ENCODE measurements at regions not wholly inside any gene's neighbourhood (a gene's known extent, or its start where the extent isn't known, plus 50 kb on each side); places are given as distances from the start of the nearest gene placed in this dataset.

DNA sequence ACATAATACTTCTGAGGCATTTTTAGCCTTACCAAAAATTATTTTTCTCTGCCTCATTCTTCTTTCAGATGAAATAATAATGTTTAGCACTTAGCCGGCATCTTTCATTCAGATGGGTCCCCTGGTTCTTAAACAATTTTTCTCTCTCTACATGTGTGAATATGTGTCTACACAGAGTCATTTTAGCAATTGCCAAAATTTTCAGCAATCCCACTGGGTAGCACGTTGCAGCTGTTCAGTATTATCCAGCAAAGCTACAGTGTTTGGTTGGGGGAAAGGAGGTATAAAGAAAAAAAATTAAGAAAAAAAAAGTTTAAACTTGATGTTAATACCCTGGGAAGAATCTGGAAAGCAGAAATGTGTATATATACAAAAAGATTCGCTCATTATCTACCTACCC is 160.5 kb upstream of the TRHDE start:
- intact Hi-C loops (cut with micrococcal nuclease) = no loop called here
- Mint-ChIP-seq H3K4me1 (ENCODE audit: low read depth) (no peaks in the 10 kb centered on the region), H3K36me3 (no peaks in the 10 kb centered on the region), H3K27ac (no peak overlapping the region), H3K9me3 (peaks cover 2% of the 10 kb centered on the region), H3K4me3 (no peak overlapping the region), H3K27me3 (no peaks in the 10 kb centered on the region)
- CTCF ChIA-PET = no interaction called here
- POLR2A ChIA-PET = no interaction called here
- DNase-seq = no peak

DNA sequence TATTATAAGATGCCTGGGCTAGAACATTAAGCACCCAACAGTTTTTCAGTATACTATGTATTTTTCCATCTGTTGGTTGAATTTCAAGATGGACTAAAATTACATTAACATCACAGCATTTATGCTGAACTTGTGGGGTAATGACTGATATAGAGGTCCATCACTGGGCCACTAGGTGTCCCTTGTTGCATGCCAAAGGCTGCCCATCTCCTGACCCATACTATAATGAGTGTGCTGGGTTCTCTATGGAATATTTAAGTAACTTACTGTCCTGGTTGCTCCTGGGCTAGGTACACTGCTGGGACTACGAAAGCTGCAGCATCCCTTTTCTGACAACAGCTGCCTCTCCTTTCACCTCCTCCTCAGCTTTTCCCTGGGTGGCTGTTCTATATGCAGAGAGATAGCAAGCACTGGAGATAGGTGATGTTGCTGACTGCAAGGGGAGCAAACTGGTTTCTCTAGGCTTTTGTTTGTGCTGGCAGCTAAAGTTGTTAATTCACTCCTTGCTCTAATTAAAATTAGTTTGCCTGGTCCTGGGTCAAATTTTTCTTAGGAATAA is 138.6 kb upstream of the TRHDE start:
- Mint-ChIP-seq H3K36me3 (no peaks in the 10 kb centered on the region), H3K4me3 (no peak overlapping the region), H3K9me3 (peaks cover 3% of the 10 kb centered on the region), H3K27ac (no peak overlapping the region), H3K27me3 (no peaks in the 10 kb centered on the region), H3K4me1 (ENCODE audit: low read depth) (no peaks in the 10 kb centered on the region)
- intact Hi-C loops (cut with micrococcal nuclease) = no loop called here
- POLR2A ChIA-PET = no interaction called here
- no peak for DNase-seq
- CTCF ChIA-PET = interaction anchor here (0.8 kb wide), 1 partner anchor 117 kb away, joined by 3 read pairs; no protein-coding TSS in a partner anchor

- ChIA-PET CTCF (interaction anchor here (0.8 kb wide), 1 partner anchor 117 kb away, joined by 3 read pairs; no protein-coding TSS in a partner anchor), POLR2A (no interaction called here)
- no peak overlapping the region for H3K27ac Mint-ChIP-seq
- H3K9me3 Mint-ChIP-seq = no peaks in the 10 kb centered on the region
- H3K36me3 Mint-ChIP-seq = no peaks in the 10 kb centered on the region
- no peaks in the 10 kb centered on the region for H3K4me1 Mint-ChIP-seq (ENCODE audit: low read depth)
- no peak for DNase-seq
- H3K27me3 Mint-ChIP-seq = no peaks in the 10 kb centered on the region
- intact Hi-C loops (cut with micrococcal nuclease) = no loop called here
- H3K4me3 Mint-ChIP-seq = no peak overlapping the region
Observed at GRCh38 chr12:72134246-72135020, 137.7 kb upstream of the TRHDE start.

DNA sequence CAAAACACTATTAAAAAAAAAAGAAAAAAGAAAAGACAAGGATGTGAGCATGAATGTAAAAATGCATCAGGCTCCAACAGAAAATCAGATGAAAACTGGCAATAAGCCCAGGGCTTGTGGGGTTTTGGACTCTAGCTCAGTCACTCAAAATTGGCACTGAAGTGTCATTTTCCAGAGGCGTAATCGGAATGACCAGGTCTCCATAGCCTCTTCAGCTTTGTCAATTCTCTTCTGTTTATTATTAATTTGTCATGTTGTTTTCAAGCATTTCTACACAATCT is 137.2 kb upstream of the TRHDE start:
- intact Hi-C loops (cut with micrococcal nuclease) = no loop called here
- Mint-ChIP-seq H3K9me3 (no peaks in the 10 kb centered on the region), H3K27me3 (no peaks in the 10 kb centered on the region), H3K36me3 (no peaks in the 10 kb centered on the region), H3K4me1 (ENCODE audit: low read depth) (no peaks in the 10 kb centered on the region), H3K27ac (no peak overlapping the region), H3K4me3 (no peak overlapping the region)
- ChIA-PET POLR2A (no interaction called here), CTCF (no interaction called here)
- DNase-seq = no peak

- Mint-ChIP-seq H3K4me1 (ENCODE audit: low read depth) (no peaks in the 10 kb centered on the region), H3K27ac (no peak overlapping the region), H3K4me3 (no peak overlapping the region), H3K36me3 (no peaks in the 10 kb centered on the region), H3K27me3 (no peaks in the 10 kb centered on the region), H3K9me3 (no peaks in the 10 kb centered on the region)
- intact Hi-C loops (cut with micrococcal nuclease) = no loop called here
- POLR2A ChIA-PET = no interaction called here
- no peak for DNase-seq
- CTCF ChIA-PET = interaction anchor here (1.0 kb wide), 1 partner anchor 82 kb away, joined by 3 read pairs; no protein-coding TSS in a partner anchor
Observed at GRCh38 chr12:72136792-72137191, 135.4 kb upstream of the TRHDE start.

DNA sequence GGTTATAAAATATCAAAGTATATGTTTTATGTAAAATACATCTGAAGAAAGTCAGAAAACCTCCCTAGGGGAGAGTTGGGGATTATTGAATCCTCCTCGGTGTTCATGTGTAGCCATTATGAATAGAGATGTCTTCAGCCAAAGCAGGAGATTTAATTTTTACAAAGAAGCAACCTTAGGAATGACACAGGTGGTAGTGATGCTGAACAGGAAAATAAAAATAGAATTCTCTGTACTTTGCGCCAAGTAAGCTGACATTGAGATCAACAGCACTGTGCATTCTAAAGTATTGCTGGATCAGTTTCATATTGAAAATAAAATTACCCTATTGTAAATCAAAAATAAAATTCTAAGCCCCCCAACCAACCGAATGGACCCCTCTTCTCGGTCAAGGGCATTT is 132.8 kb upstream of the TRHDE start:
- H3K9me3 Mint-ChIP-seq = no peaks in the 10 kb centered on the region
- DNase-seq = no peak
- H3K4me3 Mint-ChIP-seq = no peak overlapping the region
- H3K27ac Mint-ChIP-seq = no peak overlapping the region
- no peaks in the 10 kb centered on the region for H3K27me3 Mint-ChIP-seq
- H3K4me1 Mint-ChIP-seq (ENCODE audit: low read depth) = no peaks in the 10 kb centered on the region
- POLR2A ChIA-PET = no interaction called here
- CTCF ChIA-PET = no interaction called here
- intact Hi-C loops (cut with micrococcal nuclease) = no loop called here
- H3K36me3 Mint-ChIP-seq = no peaks in the 10 kb centered on the region

GRCh38 chr12:72141381-72141780 is 130.8 kb upstream of the TRHDE start:
- Mint-ChIP-seq H3K27ac (no peak overlapping the region), H3K36me3 (no peaks in the 10 kb centered on the region), H3K27me3 (no peaks in the 10 kb centered on the region), H3K4me3 (no peak overlapping the region), H3K4me1 (ENCODE audit: low read depth) (no peaks in the 10 kb centered on the region), H3K9me3 (no peaks in the 10 kb centered on the region)
- intact Hi-C loops (cut with micrococcal nuclease) = no loop called here
- ChIA-PET POLR2A (no interaction called here), CTCF (no interaction called here)
- no peak for DNase-seq

GRCh38 chr12:72144553-72144952 is 127.6 kb upstream of the TRHDE start:
- no peak overlapping the region for H3K27ac Mint-ChIP-seq
- POLR2A ChIA-PET = no interaction called here
- intact Hi-C loops (cut with micrococcal nuclease) = no loop called here
- DNase-seq = no peak
- H3K4me1 Mint-ChIP-seq (ENCODE audit: low read depth) = no peaks in the 10 kb centered on the region
- H3K4me3 Mint-ChIP-seq = no peak overlapping the region
- H3K9me3 Mint-ChIP-seq = no peaks in the 10 kb centered on the region
- H3K36me3 Mint-ChIP-seq = no peaks in the 10 kb centered on the region
- H3K27me3 Mint-ChIP-seq = no peaks in the 10 kb centered on the region
- CTCF ChIA-PET = interaction anchor here (0.9 kb wide), 1 partner anchor 51 kb away, joined by 3 read pairs; no protein-coding TSS in a partner anchor

- Mint-ChIP-seq H3K27me3 (no peaks in the 10 kb centered on the region), H3K4me1 (ENCODE audit: low read depth) (no peaks in the 10 kb centered on the region), H3K27ac (no peak overlapping the region), H3K4me3 (no peak overlapping the region), H3K9me3 (no peaks in the 10 kb centered on the region), H3K36me3 (no peaks in the 10 kb centered on the region)
- no peak for DNase-seq
- ChIA-PET POLR2A (no interaction called here), CTCF (no interaction called here)
- intact Hi-C loops (cut with micrococcal nuclease) = no loop called here
Observed at GRCh38 chr12:72146495-72146894, 125.7 kb upstream of the TRHDE start.

- no peaks in the 10 kb centered on the region for H3K36me3 Mint-ChIP-seq
- H3K27me3 Mint-ChIP-seq = no peaks in the 10 kb centered on the region
- no peaks in the 10 kb centered on the region for H3K4me1 Mint-ChIP-seq (ENCODE audit: low read depth)
- intact Hi-C loops (cut with micrococcal nuclease) = no loop called here
- CTCF ChIA-PET = no interaction called here
- no peak for DNase-seq
- no peak overlapping the region for H3K27ac Mint-ChIP-seq
- no peak overlapping the region for H3K4me3 Mint-ChIP-seq
- H3K9me3 Mint-ChIP-seq = no peaks in the 10 kb centered on the region
- POLR2A ChIA-PET = no interaction called here
Observed at GRCh38 chr12:72148709-72149108, 123.5 kb upstream of the TRHDE start.

GRCh38 chr12:72162875-72163274 is 109.3 kb upstream of the TRHDE start:
- no peaks in the 10 kb centered on the region for H3K9me3 Mint-ChIP-seq
- DNase-seq = no peak
- no peak overlapping the region for H3K27ac Mint-ChIP-seq
- H3K4me1 Mint-ChIP-seq (ENCODE audit: low read depth) = no peaks in the 10 kb centered on the region
- intact Hi-C loops (cut with micrococcal nuclease) = no loop called here
- ChIA-PET POLR2A (no interaction called here), CTCF (no interaction called here)
- H3K27me3 Mint-ChIP-seq = no peaks in the 10 kb centered on the region
- H3K4me3 Mint-ChIP-seq = no peak overlapping the region
- H3K36me3 Mint-ChIP-seq = no peaks in the 10 kb centered on the region

- Mint-ChIP-seq H3K27me3 (no peaks in the 10 kb centered on the region), H3K36me3 (no peaks in the 10 kb centered on the region), H3K4me1 (ENCODE audit: low read depth) (no peaks in the 10 kb centered on the region), H3K9me3 (no peaks in the 10 kb centered on the region), H3K27ac (no peak overlapping the region), H3K4me3 (no peak overlapping the region)
- no peak for DNase-seq
- POLR2A ChIA-PET = interaction anchor here (0.7 kb wide), 1 partner anchor 237 kb away, joined by 3 read pairs; no protein-coding TSS in a partner anchor
- intact Hi-C loops (cut with micrococcal nuclease) = no loop called here
- CTCF ChIA-PET = no interaction called here
Observed at GRCh38 chr12:72168851-72169250, 103.3 kb upstream of the TRHDE start.

- ChIA-PET CTCF (no interaction called here), POLR2A (no interaction called here)
- no peaks in the 10 kb centered on the region for H3K9me3 Mint-ChIP-seq
- no peaks in the 10 kb centered on the region for H3K27me3 Mint-ChIP-seq
- no peak overlapping the region for H3K4me3 Mint-ChIP-seq
- intact Hi-C loops (cut with micrococcal nuclease) = no loop called here
- H3K27ac Mint-ChIP-seq = no peak overlapping the region
- H3K4me1 Mint-ChIP-seq (ENCODE audit: low read depth) = no peaks in the 10 kb centered on the region
- no peaks in the 10 kb centered on the region for H3K36me3 Mint-ChIP-seq
- no peak for DNase-seq
Observed at GRCh38 chr12:72173974-72174373, 98.2 kb upstream of the TRHDE start.

Measured in activated CD4-positive, alpha-beta memory T cell treated with anti-CD3 and anti-CD28 coated beads for 36 hours (primary cell).